ENCODE measurements at regions not wholly inside any gene's neighbourhood (a gene's known extent, or its start where the extent isn't known, plus 50 kb on each side); places are given as distances from the start of the nearest gene placed in this dataset.
"Not testable (repeated sequence)": the region's sequence is repeated elsewhere in the genome, so short reads cannot be mapped to it uniquely, and the experiment has no call there.

- POLR2A ChIA-PET; H3K9me3 Mint-ChIP-seq; DNase-seq; H3K4me3 Mint-ChIP-seq; H3K27ac Mint-ChIP-seq; H3K27me3 Mint-ChIP-seq; H3K4me1 Mint-ChIP-seq; ATAC-seq (ENCODE audit: low read depth); H3K36me3 Mint-ChIP-seq: not testable (repeated sequence)
These were observed 590.8 kb upstream of the MDGA2 start for GRCh38 chr14:48266201-48266600.

- DNase-seq (no peak), ATAC-seq (ENCODE audit: low read depth) (no peak)
- Mint-ChIP-seq H3K27me3 (no peaks in the 10 kb centered on the region), H3K4me1 (no peaks in the 10 kb centered on the region), H3K27ac (no peak overlapping the region), H3K9me3 (peaks cover 2% of the 10 kb centered on the region), H3K36me3 (no peaks in the 10 kb centered on the region), H3K4me3 (no peak overlapping the region)
- POLR2A ChIA-PET, result no interaction called here
These were observed 586.0 kb upstream of the MDGA2 start for GRCh38 chr14:48261436-48261835.

- H3K36me3 Mint-ChIP-seq; DNase-seq; H3K4me1 Mint-ChIP-seq; ATAC-seq (ENCODE audit: low read depth); H3K4me3 Mint-ChIP-seq; H3K9me3 Mint-ChIP-seq; H3K27me3 Mint-ChIP-seq; POLR2A ChIA-PET; H3K27ac Mint-ChIP-seq: not testable (repeated sequence)
These were observed 585.2 kb upstream of the MDGA2 start for GRCh38 chr14:48260394-48261295.

GRCh38 chr14:48259876-48260275, 584.5 kb upstream of the MDGA2 start:
- DNase-seq; H3K36me3 Mint-ChIP-seq; H3K4me3 Mint-ChIP-seq; H3K4me1 Mint-ChIP-seq; ATAC-seq (ENCODE audit: low read depth); H3K27ac Mint-ChIP-seq; H3K27me3 Mint-ChIP-seq; POLR2A ChIA-PET; H3K9me3 Mint-ChIP-seq: not testable (repeated sequence)

GRCh38 chr14:48259232-48259631, 583.8 kb upstream of the MDGA2 start:
- H3K27ac Mint-ChIP-seq; H3K4me1 Mint-ChIP-seq; H3K36me3 Mint-ChIP-seq; H3K4me3 Mint-ChIP-seq; POLR2A ChIA-PET; H3K27me3 Mint-ChIP-seq; ATAC-seq (ENCODE audit: low read depth); DNase-seq; H3K9me3 Mint-ChIP-seq: not testable (repeated sequence)

GRCh38 chr14:48258703-48259102, 583.3 kb upstream of the MDGA2 start:
- H3K27ac Mint-ChIP-seq; H3K36me3 Mint-ChIP-seq; H3K4me3 Mint-ChIP-seq; H3K9me3 Mint-ChIP-seq; H3K27me3 Mint-ChIP-seq; H3K4me1 Mint-ChIP-seq; POLR2A ChIA-PET; DNase-seq; ATAC-seq (ENCODE audit: low read depth): not testable (repeated sequence)

- POLR2A ChIA-PET, result no interaction called here
- no peak for DNase-seq
These were observed 577.6 kb upstream of the MDGA2 start for GRCh38 chr14:48253020-48253419.

GRCh38 chr14:48251290-48251689, 575.9 kb upstream of the MDGA2 start:
- ATAC-seq (ENCODE audit: low read depth) (no peak), DNase-seq (no peak)
- POLR2A ChIA-PET, result no interaction called here
- Mint-ChIP-seq H3K27me3 (no peaks in the 10 kb centered on the region), H3K27ac (no peak overlapping the region), H3K9me3 (peaks cover 2% of the 10 kb centered on the region), H3K4me3 (no peak overlapping the region), H3K36me3 (no peaks in the 10 kb centered on the region), H3K4me1 (no peaks in the 10 kb centered on the region)

More at GRCh38 chr14:48253020-48253419, 577.6 kb upstream of the MDGA2 start:
- ATAC-seq (ENCODE audit: low read depth), result no peak
- Mint-ChIP-seq H3K27ac (no peak overlapping the region), H3K27me3 (no peaks in the 10 kb centered on the region), H3K36me3 (no peaks in the 10 kb centered on the region), H3K4me3 (no peak overlapping the region), H3K4me1 (no peaks in the 10 kb centered on the region), H3K9me3 (peaks cover 2% of the 10 kb centered on the region)

GRCh38 chr14:48250575-48250974, 575.2 kb upstream of the MDGA2 start:
- DNase-seq, result no peak
- no peaks in the 10 kb centered on the region for H3K36me3 Mint-ChIP-seq
- no peaks in the 10 kb centered on the region for H3K27me3 Mint-ChIP-seq
- ATAC-seq (ENCODE audit: low read depth), result no peak
- H3K9me3 Mint-ChIP-seq, result peaks cover 2% of the 10 kb centered on the region
- no peaks in the 10 kb centered on the region for H3K4me1 Mint-ChIP-seq
- no peak overlapping the region for H3K27ac Mint-ChIP-seq
- H3K4me3 Mint-ChIP-seq, result no peak overlapping the region
- POLR2A ChIA-PET, result no interaction called here

GRCh38 chr14:48247977-48248376, 572.6 kb upstream of the MDGA2 start:
- Mint-ChIP-seq H3K9me3 (peaks cover 2% of the 10 kb centered on the region), H3K4me3 (no peak overlapping the region), H3K4me1 (no peaks in the 10 kb centered on the region), H3K27ac (no peak overlapping the region), H3K36me3 (no peaks in the 10 kb centered on the region), H3K27me3 (no peaks in the 10 kb centered on the region)
- DNase-seq, result no peak
- no peak for ATAC-seq (ENCODE audit: low read depth)
- POLR2A ChIA-PET, result no interaction called here

- Mint-ChIP-seq H3K4me1 (no peaks in the 10 kb centered on the region), H3K27ac (no peak overlapping the region), H3K27me3 (no peaks in the 10 kb centered on the region), H3K36me3 (no peaks in the 10 kb centered on the region), H3K4me3 (no peak overlapping the region), H3K9me3 (no peaks in the 10 kb centered on the region)
- ATAC-seq (ENCODE audit: low read depth), result no peak
- POLR2A ChIA-PET, result no interaction called here
- no peak for DNase-seq
These were observed 568.5 kb upstream of the MDGA2 start for GRCh38 chr14:48243900-48244299.

- H3K27me3 Mint-ChIP-seq, result no peaks in the 10 kb centered on the region
- POLR2A ChIA-PET, result no interaction called here
- H3K9me3 Mint-ChIP-seq, result peaks cover 2% of the 10 kb centered on the region
- no peaks in the 10 kb centered on the region for H3K4me1 Mint-ChIP-seq
- DNase-seq (no peak), ATAC-seq (ENCODE audit: low read depth) (no peak)
- no peaks in the 10 kb centered on the region for H3K36me3 Mint-ChIP-seq
- H3K27ac Mint-ChIP-seq, result no peak overlapping the region
- no peak overlapping the region for H3K4me3 Mint-ChIP-seq
These were observed 553.7 kb upstream of the MDGA2 start for GRCh38 chr14:48229091-48229490.

GRCh38 chr14:48193893-48194292, 518.5 kb upstream of the MDGA2 start:
- Mint-ChIP-seq H3K9me3 (peaks cover 2% of the 10 kb centered on the region), H3K27ac (no peak overlapping the region), H3K27me3 (no peaks in the 10 kb centered on the region), H3K4me3 (no peak overlapping the region), H3K36me3 (no peaks in the 10 kb centered on the region), H3K4me1 (no peaks in the 10 kb centered on the region)
- no peak for DNase-seq
- no peak for ATAC-seq (ENCODE audit: low read depth)
- POLR2A ChIA-PET, result no interaction called here

GRCh38 chr14:48149624-48150023, 474.2 kb upstream of the MDGA2 start:
- H3K27ac Mint-ChIP-seq; H3K27me3 Mint-ChIP-seq; POLR2A ChIA-PET; H3K4me3 Mint-ChIP-seq; H3K4me1 Mint-ChIP-seq; H3K36me3 Mint-ChIP-seq; DNase-seq; ATAC-seq (ENCODE audit: low read depth); H3K9me3 Mint-ChIP-seq: not testable (repeated sequence)

All from activated naive CD8-positive, alpha-beta T cell treated with anti-CD3 and anti-CD28 coated beads, Interleukin-2, amount 10 ng/mL, durations not matched to agents 7 days and 5 days (primary cell).